ENCODE measurements at regions not wholly inside any gene's neighbourhood (a gene's known extent, or its start where the extent isn't known, plus 50 kb on each side); places are given as distances from the start of the nearest gene placed in this dataset.

GRCh38 chr9:7315116-7315515 is 484.5 kb downstream of the DMAC1 start:
- no peak for TF ChIP-seq CTCF (IDR thresholded peaks at IDR 0.05)
- TF ChIP-seq TEAD4 (IDR thresholded peaks at IDR 0.05; ENCODE audit: borderline replicate concordance, insufficient read depth): no peak
- no peak for TF ChIP-seq IRF3 (IDR thresholded peaks at IDR 0.05; ENCODE audit: low read depth, low read length)
- no peak for TF ChIP-seq ELF1 (IDR thresholded peaks at IDR 0.05)
- no peak for TF ChIP-seq FOXM1 (IDR thresholded peaks at IDR 0.05; ENCODE audit: low read depth)
- TF ChIP-seq TAF1 (IDR thresholded peaks at IDR 0.05; ENCODE audit: borderline replicate concordance, low read depth, low read length): no peak
- no peak for TF ChIP-seq REST (IDR thresholded peaks at IDR 0.05; ENCODE audit: low read depth, low read length)

Data from SK-N-SH (cell line).